Activated naive CD8-positive, alpha-beta T cell treated with anti-CD3 and anti-CD28 coated beads, Interleukin-2, amount 10 ng/mL, durations not matched to agents 7 days and 5 days (primary cell): ENCODE measurements at regions not wholly inside any gene's neighbourhood (a gene's known extent, or its start where the extent isn't known, plus 50 kb on each side); places are given as distances from the start of the nearest gene placed in this dataset.
A peak's percentile ranks its signal among the peaks of the same experiment; 100 is the strongest.
"Not testable (repeated sequence)": the region's sequence is repeated elsewhere in the genome, so short reads cannot be mapped to it uniquely, and the experiment has no call there.

Experiments used
- ATAC-seq: fragments of 150-1000 bp; cut with Tn5 transposase; one replicate; pipeline ENCODE4 v1.10.0; 2021; ENCODE audit warnings: low read depth, moderate library complexity
- POLR2A ChIA-PET: fragments of 350-600 bp; sonication (Branson Sonifier 250); formaldehyde crosslinking; loops from one replicate; lab custom pipeline; 2021; ENCODE audit warnings: antibody characterized with exemption; lab: Charles Lee
- DNase-seq: peaks from one replicate; pipeline ENCODE4 v3.0.0; 2021
- H3K27ac Mint-ChIP-seq: one replicate; pipeline ENCODE4 v1.8.0; 2022; ENCODE audit warnings: mild to moderate bottlenecking, mixed read lengths
- H3K27me3 Mint-ChIP-seq: one replicate; pipeline ENCODE4 v1.8.0; 2022; ENCODE audit warnings: mild to moderate bottlenecking, moderate library complexity, mixed read lengths
- H3K36me3 Mint-ChIP-seq: one replicate; pipeline ENCODE4 v1.8.0; 2021; ENCODE audit warnings: mild to moderate bottlenecking, mixed read lengths
- H3K4me1 Mint-ChIP-seq: one replicate; pipeline ENCODE4 v1.8.0; 2021; ENCODE audit warnings: mixed read lengths
- H3K4me3 Mint-ChIP-seq: one replicate; pipeline ENCODE4 v1.8.0; 2022; ENCODE audit warnings: mild to moderate bottlenecking, moderate library complexity, mixed read lengths
- H3K9me3 Mint-ChIP-seq: one replicate; pipeline ENCODE4 v1.8.0; 2021; ENCODE audit warnings: mixed read lengths

GRCh38 chr19:34089566-34089965, 82.7 kb upstream of the LSM14A start:
- H3K4me1 Mint-ChIP-seq: no peaks in the 10 kb centered on the region
- H3K9me3 Mint-ChIP-seq: peaks cover 2% of the 10 kb centered on the region
- POLR2A ChIA-PET: no interaction called here
- no peak for ATAC-seq
- no peak for DNase-seq
- no peaks in the 10 kb centered on the region for H3K36me3 Mint-ChIP-seq
- H3K27me3 Mint-ChIP-seq: peaks cover 3% of the 10 kb centered on the region
- H3K4me3 Mint-ChIP-seq: no peak overlapping the region
- no peak overlapping the region for H3K27ac Mint-ChIP-seq

- Mint-ChIP-seq H3K27ac (no peak overlapping the region), H3K27me3 (peaks cover 23% of the 10 kb centered on the region), H3K4me3 (no peak overlapping the region), H3K9me3 (no peaks in the 10 kb centered on the region), H3K4me1 (no peaks in the 10 kb centered on the region), H3K36me3 (no peaks in the 10 kb centered on the region)
- ATAC-seq: no peak
- DNase-seq: no peak
- POLR2A ChIA-PET: interaction anchor here (0.6 kb wide), 1 partner anchor 380 kb away, joined by 4 read pairs; no protein-coding TSS in a partner anchor
These were observed 77.3 kb upstream of the LSM14A start for GRCh38 chr19:34094960-34095359.

- H3K4me1 Mint-ChIP-seq, H3K9me3 Mint-ChIP-seq, DNase-seq, ATAC-seq, H3K27ac Mint-ChIP-seq, H3K4me3 Mint-ChIP-seq, H3K36me3 Mint-ChIP-seq, POLR2A ChIA-PET: not testable (repeated sequence)
- H3K27me3 Mint-ChIP-seq: peaks cover 23% of the 10 kb centered on the region
These were observed 76.9 kb upstream of the LSM14A start for GRCh38 chr19:34095411-34095810.

- POLR2A ChIA-PET: no interaction called here
- H3K9me3 Mint-ChIP-seq: no peaks in the 10 kb centered on the region
- DNase-seq: no peak
- no peaks in the 10 kb centered on the region for H3K4me1 Mint-ChIP-seq
- no peaks in the 10 kb centered on the region for H3K36me3 Mint-ChIP-seq
- peaks cover 23% of the 10 kb centered on the region for H3K27me3 Mint-ChIP-seq
- no peak overlapping the region for H3K4me3 Mint-ChIP-seq
- no peak overlapping the region for H3K27ac Mint-ChIP-seq
- no peak for ATAC-seq
These were observed 76.0 kb upstream of the LSM14A start for GRCh38 chr19:34096020-34096915.

- ATAC-seq (no peak), DNase-seq (no peak)
- Mint-ChIP-seq H3K27me3 (peaks cover 10% of the 10 kb centered on the region), H3K4me1 (no peaks in the 10 kb centered on the region), H3K27ac (no peak overlapping the region), H3K4me3 (no peak overlapping the region), H3K36me3 (no peaks in the 10 kb centered on the region), H3K9me3 (no peaks in the 10 kb centered on the region)
- POLR2A ChIA-PET: no interaction called here
These were observed 68.2 kb upstream of the LSM14A start for GRCh38 chr19:34104096-34104495.

GRCh38 chr19:34104557-34104956, 67.7 kb upstream of the LSM14A start:
- H3K27ac Mint-ChIP-seq: no peak overlapping the region
- POLR2A ChIA-PET: no interaction called here

GRCh38 chr19:34109596-34109995, 62.7 kb upstream of the LSM14A start:
- Mint-ChIP-seq H3K4me3 (no peak overlapping the region), H3K36me3 (no peaks in the 10 kb centered on the region), H3K27me3 (peaks cover 4% of the 10 kb centered on the region), H3K27ac (no peak overlapping the region), H3K9me3 (no peaks in the 10 kb centered on the region), H3K4me1 (no peaks in the 10 kb centered on the region)
- DNase-seq (no peak), ATAC-seq (no peak)
- POLR2A ChIA-PET: no interaction called here

More at GRCh38 chr19:34104557-34104956, 67.7 kb upstream of the LSM14A start:
- peaks cover 8% of the 10 kb centered on the region for H3K27me3 Mint-ChIP-seq
- no peak for DNase-seq
- no peak for ATAC-seq
- H3K9me3 Mint-ChIP-seq: no peaks in the 10 kb centered on the region
- H3K4me1 Mint-ChIP-seq: no peaks in the 10 kb centered on the region
- no peaks in the 10 kb centered on the region for H3K36me3 Mint-ChIP-seq
- H3K4me3 Mint-ChIP-seq: no peak overlapping the region

GRCh38 chr19:34118879-34119748, 53.2 kb upstream of the LSM14A start:
- ATAC-seq: no peak
- H3K4me3 Mint-ChIP-seq: no peak overlapping the region
- no peaks in the 10 kb centered on the region for H3K36me3 Mint-ChIP-seq
- H3K4me1 Mint-ChIP-seq: peaks cover 8% of the 10 kb centered on the region
- POLR2A ChIA-PET: interaction anchor here (0.7 kb wide), 1 partner anchor 33 kb away, joined by 3 read pairs; no protein-coding TSS in a partner anchor
- H3K27me3 Mint-ChIP-seq: peaks cover 9% of the 10 kb centered on the region
- H3K27ac Mint-ChIP-seq: no peak overlapping the region
- no peak for DNase-seq
- no peaks in the 10 kb centered on the region for H3K9me3 Mint-ChIP-seq

GRCh38 chr19:34120141-34120540, 52.2 kb upstream of the LSM14A start:
- peaks cover 8% of the 10 kb centered on the region for H3K4me1 Mint-ChIP-seq
- H3K9me3 Mint-ChIP-seq: no peaks in the 10 kb centered on the region
- no peaks in the 10 kb centered on the region for H3K36me3 Mint-ChIP-seq
- POLR2A ChIA-PET: no interaction called here
- H3K27me3 Mint-ChIP-seq: peaks cover 9% of the 10 kb centered on the region
- H3K4me3 Mint-ChIP-seq: no peak overlapping the region
- DNase-seq (no peak), ATAC-seq (no peak)
- no peak overlapping the region for H3K27ac Mint-ChIP-seq

- ATAC-seq: peak; percentile 50
- H3K4me3 Mint-ChIP-seq: no peak overlapping the region
- POLR2A ChIA-PET: interaction anchor here (0.6 kb wide), 1 partner anchor 17 kb away, joined by 5 read pairs; no protein-coding TSS in a partner anchor
These were observed 51.3 kb upstream of the LSM14A start for GRCh38 chr19:34120846-34121639.

More at GRCh38 chr19:34120846-34121639, 51.3 kb upstream of the LSM14A start:
- H3K36me3 Mint-ChIP-seq: no peaks in the 10 kb centered on the region
- H3K4me1 Mint-ChIP-seq: peaks cover 8% of the 10 kb centered on the region
- peaks cover 9% of the 10 kb centered on the region for H3K27me3 Mint-ChIP-seq
- H3K27ac Mint-ChIP-seq: no peak overlapping the region
- DNase-seq: peak; percentile 52
- H3K9me3 Mint-ChIP-seq: no peaks in the 10 kb centered on the region
